ENCODE measurements at regions not wholly inside any gene's neighbourhood (a gene's known extent, or its start where the extent isn't known, plus 50 kb on each side); places are given as distances from the start of the nearest gene placed in this dataset.

- peak overlapping the region; percentile 49 for H3K27ac ChIP-seq
- no peak for TF ChIP-seq ZFX (IDR thresholded peaks at IDR 0.05)
- no peak for TF ChIP-seq CTCF (conservative IDR thresholded peaks at IDR 0.05)
Observed at GRCh38 chr20:51221103-51221502, 198.2 kb upstream of the KCNG1 start.

GRCh38 chr20:51220293-51220706, 197.4 kb upstream of the KCNG1 start:
- H3K27ac ChIP-seq: no peak overlapping the region
- TF ChIP-seq CTCF (conservative IDR thresholded peaks at IDR 0.05) (peak; percentile 94), ZFX (IDR thresholded peaks at IDR 0.05) (no peak)

- TF ChIP-seq ZFX (IDR thresholded peaks at IDR 0.05) (no peak), CTCF (conservative IDR thresholded peaks at IDR 0.05) (no peak)
- no peak overlapping the region for H3K27ac ChIP-seq
Observed at GRCh38 chr20:51219544-51219943, 196.6 kb upstream of the KCNG1 start.

- TF ChIP-seq ZFX (IDR thresholded peaks at IDR 0.05) (no peak), CTCF (conservative IDR thresholded peaks at IDR 0.05) (no peak)
- no peak overlapping the region for H3K27ac ChIP-seq
Observed at GRCh38 chr20:51218603-51219002, 195.7 kb upstream of the KCNG1 start.

- H3K27ac ChIP-seq: no peak overlapping the region
- TF ChIP-seq ZFX (IDR thresholded peaks at IDR 0.05): no peak
- no peak for TF ChIP-seq CTCF (conservative IDR thresholded peaks at IDR 0.05)
Observed at GRCh38 chr20:51217347-51218045, 194.6 kb upstream of the KCNG1 start.

GRCh38 chr20:51216850-51217249, 193.9 kb upstream of the KCNG1 start:
- TF ChIP-seq ZFX (IDR thresholded peaks at IDR 0.05): no peak
- no peak for TF ChIP-seq CTCF (conservative IDR thresholded peaks at IDR 0.05)
- no peak overlapping the region for H3K27ac ChIP-seq

- TF ChIP-seq CTCF (conservative IDR thresholded peaks at IDR 0.05): no peak
- no peak for TF ChIP-seq ZFX (IDR thresholded peaks at IDR 0.05)
- H3K27ac ChIP-seq: no peak overlapping the region
Observed at GRCh38 chr20:51212816-51213215, 189.9 kb upstream of the KCNG1 start.

Measured in C4-2B (cell line).